HG03135 (cell line): ENCODE measurements at regions not wholly inside any gene's neighbourhood (a gene's known extent, or its start where the extent isn't known, plus 50 kb on each side); places are given as distances from the start of the nearest gene placed in this dataset.

Source experiments
- ATAC-seq: cut with Tn5 transposase; IDR thresholded peaks from one replicate; pipeline ENCODE4 v1.9.1; 2021; ENCODE audit warnings: mild to moderate bottlenecking, moderate library complexity; ENCODE audit not compliant: unreplicated experiment

- ATAC-seq = no peak
Observed at GRCh38 chr14:97604731-97605130, 807.5 kb downstream of the VRK1 start.

GRCh38 chr14:97618401-97618800, 821.2 kb downstream of the VRK1 start:
- ATAC-seq = no peak

GRCh38 chr14:97618917-97619690, 821.9 kb downstream of the VRK1 start:
- ATAC-seq = no peak

GRCh38 chr14:97620066-97620465, 822.9 kb downstream of the VRK1 start:
- ATAC-seq = no peak

- no peak for ATAC-seq
Observed at GRCh38 chr14:97624985-97625384, 827.8 kb downstream of the VRK1 start.

- no peak for ATAC-seq
Observed at GRCh38 chr14:97625477-97625876, 828.3 kb downstream of the VRK1 start.

GRCh38 chr14:97626088-97626487, 828.9 kb downstream of the VRK1 start:
- no peak for ATAC-seq

- ATAC-seq = no peak
Observed at GRCh38 chr14:97630249-97630648, 833.1 kb downstream of the VRK1 start.

- no peak for ATAC-seq
Observed at GRCh38 chr14:97633131-97633738, 836.1 kb downstream of the VRK1 start.

- ATAC-seq = no peak
Observed at GRCh38 chr14:97634751-97635150, 837.6 kb downstream of the VRK1 start.

- ATAC-seq = no peak
Observed at GRCh38 chr14:97638864-97639263, 841.7 kb downstream of the VRK1 start.

- ATAC-seq = no peak
Observed at GRCh38 chr14:97640031-97640430, 842.8 kb downstream of the VRK1 start.

GRCh38 chr14:97641827-97642226, 844.6 kb downstream of the VRK1 start:
- ATAC-seq = no peak

- ATAC-seq = no peak
Observed at GRCh38 chr14:97642631-97643030, 845.4 kb downstream of the VRK1 start.

GRCh38 chr14:97644365-97644764, 847.2 kb downstream of the VRK1 start:
- ATAC-seq = no peak

GRCh38 chr14:97649752-97650151, 852.6 kb downstream of the VRK1 start:
- no peak for ATAC-seq

GRCh38 chr14:97655169-97655948, 858.2 kb downstream of the VRK1 start:
- ATAC-seq = no peak

GRCh38 chr14:97657609-97658008, 860.4 kb downstream of the VRK1 start:
- no peak for ATAC-seq

GRCh38 chr14:97687944-97688630, 890.9 kb downstream of the VRK1 start:
- no peak for ATAC-seq

GRCh38 chr14:97688631-97689336, 891.6 kb downstream of the VRK1 start:
- ATAC-seq = no peak

GRCh38 chr14:97692084-97692483, 894.9 kb downstream of the VRK1 start:
- ATAC-seq = no peak
